ENCODE measurements at regions not wholly inside any gene's neighbourhood (a gene's known extent, or its start where the extent isn't known, plus 50 kb on each side); places are given as distances from the start of the nearest gene placed in this dataset.
"Not testable (repeated sequence)": the region's sequence is repeated elsewhere in the genome, so short reads cannot be mapped to it uniquely, and the experiment has no call there.

DNA sequence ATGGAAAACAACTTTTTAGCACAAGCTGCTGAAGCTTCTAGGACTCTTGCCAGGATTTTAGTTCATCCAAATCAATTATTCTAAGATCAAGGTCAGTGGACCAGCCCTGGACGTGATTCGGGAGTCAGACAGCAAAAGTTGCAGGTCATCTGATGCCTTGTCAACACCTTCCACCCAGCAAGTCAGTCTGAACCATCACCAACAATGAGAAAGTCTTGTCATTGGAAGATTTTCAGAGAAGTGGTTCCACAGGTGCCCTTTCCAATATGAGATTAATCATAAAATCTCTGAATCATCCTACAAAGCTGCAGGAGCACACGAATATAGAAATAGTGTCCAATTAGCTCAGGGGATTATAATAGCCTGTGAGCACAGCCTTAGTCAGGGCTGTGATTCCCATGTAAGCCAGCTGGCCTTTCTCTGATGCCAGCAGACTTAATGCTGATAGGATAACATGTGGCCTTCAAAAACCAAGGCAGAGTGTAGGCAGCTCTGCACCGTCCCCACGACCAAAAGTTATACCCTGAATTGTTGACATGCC, 445.0 kb upstream of the TRPC7 start:
- no peak for DNase-seq

DNA sequence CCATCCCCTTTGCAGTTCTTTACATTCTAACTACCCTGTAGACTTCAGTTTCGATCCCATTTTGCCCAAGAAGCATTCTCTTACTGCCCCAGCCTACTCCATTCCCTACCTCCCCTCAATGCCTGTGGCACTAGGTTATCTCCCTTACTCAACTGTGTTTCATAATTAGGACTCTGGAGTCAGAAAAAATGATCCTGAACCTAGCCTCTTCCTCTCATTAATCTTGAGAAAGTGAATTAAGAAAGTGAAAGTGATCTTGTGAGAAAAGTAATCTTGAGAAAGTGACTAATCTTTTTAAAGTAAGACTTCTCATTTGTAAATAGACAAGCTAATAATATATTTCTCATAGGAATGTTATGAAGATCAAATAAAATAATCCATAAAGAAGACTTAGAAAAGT, 444.0 kb upstream of the TRPC7 start:
- no peak for DNase-seq

DNA sequence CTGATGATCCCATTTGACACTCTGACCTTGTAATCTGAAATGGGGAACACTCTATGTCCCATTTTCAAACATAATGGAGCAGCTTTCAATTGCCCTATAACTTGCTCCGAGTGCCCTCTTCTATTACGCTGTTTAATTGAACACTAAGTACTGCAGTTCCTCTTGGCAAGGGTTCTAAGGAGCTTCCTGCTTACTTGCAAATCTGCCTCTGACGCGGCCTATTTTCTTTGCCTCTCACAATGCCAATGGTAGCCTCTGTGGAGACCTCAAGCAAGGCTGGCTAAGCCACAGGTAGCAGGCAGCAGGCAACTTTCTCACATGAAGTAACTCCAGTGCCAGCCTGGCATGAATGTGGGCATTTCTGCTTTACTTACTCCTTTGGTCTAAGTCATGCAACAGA, 443.4 kb upstream of the TRPC7 start:
- no peak for DNase-seq

DNA sequence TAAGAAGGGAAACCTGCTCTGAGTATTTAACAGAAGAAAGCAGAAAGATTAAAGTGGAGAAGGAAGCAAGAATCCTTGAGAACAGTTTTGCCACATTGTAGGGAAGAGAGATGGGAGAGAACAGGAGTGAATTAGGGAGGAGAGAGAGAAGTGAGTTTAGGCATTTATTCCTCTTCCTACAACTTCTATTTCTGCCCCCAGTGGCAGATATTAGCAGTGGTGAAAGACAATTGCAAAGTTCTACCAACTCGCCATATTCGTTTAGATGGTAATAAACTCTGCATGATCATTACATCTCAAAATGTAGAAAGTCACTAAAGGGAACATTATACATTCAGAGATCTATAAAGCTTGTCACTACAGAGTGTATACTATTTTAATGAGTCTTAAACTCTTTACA, 440.1 kb upstream of the TRPC7 start:
- DNase-seq, result no peak

DNA sequence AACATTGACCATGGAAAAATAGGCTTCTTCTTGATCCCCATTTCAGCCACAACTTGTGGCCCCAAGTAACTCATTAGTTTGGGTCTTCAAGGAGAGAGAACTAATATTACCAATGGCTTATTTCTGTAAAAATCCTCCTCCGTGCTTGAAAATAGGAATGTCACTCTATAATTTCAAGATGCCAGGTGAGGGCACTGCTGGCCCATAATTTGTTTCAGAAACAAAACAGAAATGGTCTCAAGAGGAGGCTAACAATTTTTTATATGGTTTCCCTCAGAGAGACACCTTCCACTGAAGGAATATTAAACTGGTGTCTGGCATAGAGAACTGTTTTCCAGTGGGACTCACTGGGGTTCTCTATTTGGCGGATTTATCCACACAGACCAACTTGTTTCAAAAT, 437.0 kb upstream of the TRPC7 start:
- no peak for DNase-seq

DNA sequence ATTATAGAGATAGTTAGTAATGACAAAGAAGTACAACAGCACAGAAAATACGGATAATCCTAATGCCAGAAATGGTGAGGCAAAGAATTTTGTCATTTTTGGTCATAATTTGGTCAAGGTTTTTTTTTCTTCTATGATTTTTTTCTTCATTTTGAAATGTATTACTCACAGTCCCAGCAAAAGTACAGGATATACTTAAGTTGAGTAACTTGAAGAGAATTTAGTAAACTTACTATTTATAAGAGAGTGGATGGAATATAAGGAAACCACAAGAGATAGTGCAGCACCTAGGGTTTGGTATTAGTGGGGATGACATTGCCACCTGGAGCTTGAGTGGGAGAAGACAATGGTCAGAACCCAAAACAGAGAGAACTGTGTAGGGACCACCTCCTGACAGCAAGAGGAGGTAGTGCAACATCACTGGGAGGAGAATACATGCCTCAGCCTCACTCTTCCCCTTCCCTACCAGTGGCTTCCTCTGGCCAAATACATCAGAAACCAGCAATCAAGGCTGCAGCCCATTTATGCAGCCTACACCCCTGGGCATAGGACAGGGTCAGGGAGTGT, 434.5 kb upstream of the TRPC7 start:
- DNase-seq, result no peak

DNA sequence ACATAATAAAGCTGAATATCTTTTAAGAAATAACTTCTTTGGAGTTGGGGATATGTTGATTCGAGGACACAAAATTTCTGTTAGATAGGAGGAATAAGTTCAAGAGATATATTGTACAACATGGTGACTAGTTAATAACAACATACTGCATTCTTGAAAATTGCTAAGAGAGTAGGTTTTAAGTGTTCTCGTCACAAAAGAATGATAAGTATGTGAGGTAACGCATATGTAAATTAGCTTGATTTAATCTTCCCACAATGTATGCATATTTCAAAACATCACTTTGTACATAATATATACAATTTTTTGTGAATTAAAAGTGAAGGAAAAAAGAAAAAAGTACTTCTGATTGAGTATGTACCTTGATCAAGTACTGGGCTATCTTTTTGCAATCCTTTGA, 428.0 kb upstream of the TRPC7 start:
- no peak for DNase-seq

DNA sequence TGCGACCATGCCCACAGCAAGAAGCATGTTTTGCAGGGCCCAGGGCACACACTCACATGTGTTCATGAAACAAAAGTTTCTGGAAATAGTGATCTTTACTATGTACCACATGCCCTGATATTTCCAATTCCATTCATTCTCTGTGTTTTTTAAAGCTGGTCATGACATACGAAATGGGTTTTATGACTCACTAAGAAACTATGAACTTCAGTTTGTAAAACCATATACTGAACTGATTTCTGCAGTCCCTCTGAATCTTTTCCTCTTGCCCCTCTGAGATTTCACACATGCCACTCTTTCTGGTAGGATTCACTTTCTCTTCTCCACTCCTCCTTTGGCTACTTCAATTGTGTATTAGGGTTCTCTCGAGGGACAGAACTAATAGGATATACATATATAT, 416.1 kb upstream of the TRPC7 start:
- DNase-seq, result no peak

DNA sequence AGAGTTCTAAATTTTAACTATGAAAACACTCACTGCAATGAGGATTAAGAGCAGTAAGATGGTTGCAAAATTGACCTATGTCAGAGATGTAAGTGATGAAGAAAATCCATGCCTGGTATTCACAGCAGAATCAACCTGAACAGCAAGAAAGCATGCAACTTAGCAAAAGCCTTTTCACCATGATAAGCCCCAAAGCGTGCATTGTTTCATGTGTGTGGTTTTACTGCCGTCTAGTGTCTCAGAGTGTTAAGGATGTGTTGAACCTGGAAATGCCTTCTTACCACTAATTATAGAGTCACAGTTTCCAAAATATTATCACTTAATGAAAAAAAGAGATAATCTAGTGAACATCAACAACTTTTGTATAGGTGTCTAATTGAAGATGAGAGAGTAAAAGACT, 415.2 kb upstream of the TRPC7 start:
- DNase-seq, result no peak

DNA sequence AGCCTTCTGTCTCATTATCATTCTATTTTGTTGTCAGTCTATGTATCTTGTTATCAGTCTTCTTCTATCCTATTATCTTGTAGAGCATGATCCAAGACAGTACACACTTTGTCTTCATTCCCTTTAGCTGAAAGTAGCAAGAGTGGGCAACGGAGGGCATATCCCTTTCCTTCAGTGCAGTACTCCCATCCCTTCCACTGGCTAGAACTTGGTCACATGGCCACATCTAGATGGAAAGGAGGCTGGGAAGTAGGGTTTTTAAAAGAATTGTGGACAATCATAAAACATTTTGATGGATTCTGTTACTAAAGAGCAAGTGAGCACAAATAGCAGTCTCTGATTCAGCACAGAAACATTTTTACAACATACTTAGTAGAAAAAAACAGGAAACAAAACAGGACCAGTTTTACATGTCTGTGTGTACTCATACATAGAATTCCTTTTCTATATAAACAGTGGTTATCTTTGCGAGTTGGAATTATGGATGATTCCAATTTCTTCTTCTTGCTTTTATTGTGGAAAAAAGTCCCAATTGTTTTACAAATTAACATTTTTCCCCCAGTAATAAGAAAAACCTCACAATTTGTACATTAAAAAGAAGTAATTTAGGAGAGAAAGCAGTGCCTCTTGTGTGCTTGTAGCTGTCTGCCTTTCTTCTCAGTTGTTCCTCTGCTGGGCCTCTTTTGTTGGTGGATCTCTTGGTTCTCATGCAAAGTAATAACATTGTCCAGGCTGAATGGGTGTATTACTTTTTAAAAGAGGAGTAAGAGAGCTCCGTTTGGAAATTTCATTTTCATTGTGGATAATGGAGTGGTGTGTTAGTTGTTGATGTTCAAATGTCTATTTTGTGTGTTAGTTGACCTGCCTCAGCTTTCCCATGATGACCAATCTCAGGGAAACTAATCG, 410.9 kb upstream of the TRPC7 start:
- no peak for DNase-seq

DNA sequence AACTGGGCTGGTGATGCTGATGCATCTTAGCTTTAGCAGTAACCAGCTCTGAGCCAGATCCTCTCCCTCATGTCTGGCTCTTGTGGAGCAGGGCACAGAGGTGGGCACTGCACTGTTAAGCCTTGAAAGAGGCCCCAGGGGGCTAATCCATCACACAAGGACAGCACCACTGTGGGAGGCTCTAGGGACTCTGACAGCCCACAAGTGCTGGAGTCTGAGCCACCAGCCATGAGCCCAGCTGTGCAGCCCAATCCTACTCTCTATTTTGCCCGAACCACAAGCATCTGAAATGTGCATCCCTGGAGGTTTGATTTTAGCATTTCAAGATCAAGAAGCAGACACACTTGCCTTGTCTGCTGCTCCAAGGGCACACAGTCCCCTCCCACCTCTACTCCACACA, 407.1 kb upstream of the TRPC7 start:
- DNase-seq, result no peak

DNA sequence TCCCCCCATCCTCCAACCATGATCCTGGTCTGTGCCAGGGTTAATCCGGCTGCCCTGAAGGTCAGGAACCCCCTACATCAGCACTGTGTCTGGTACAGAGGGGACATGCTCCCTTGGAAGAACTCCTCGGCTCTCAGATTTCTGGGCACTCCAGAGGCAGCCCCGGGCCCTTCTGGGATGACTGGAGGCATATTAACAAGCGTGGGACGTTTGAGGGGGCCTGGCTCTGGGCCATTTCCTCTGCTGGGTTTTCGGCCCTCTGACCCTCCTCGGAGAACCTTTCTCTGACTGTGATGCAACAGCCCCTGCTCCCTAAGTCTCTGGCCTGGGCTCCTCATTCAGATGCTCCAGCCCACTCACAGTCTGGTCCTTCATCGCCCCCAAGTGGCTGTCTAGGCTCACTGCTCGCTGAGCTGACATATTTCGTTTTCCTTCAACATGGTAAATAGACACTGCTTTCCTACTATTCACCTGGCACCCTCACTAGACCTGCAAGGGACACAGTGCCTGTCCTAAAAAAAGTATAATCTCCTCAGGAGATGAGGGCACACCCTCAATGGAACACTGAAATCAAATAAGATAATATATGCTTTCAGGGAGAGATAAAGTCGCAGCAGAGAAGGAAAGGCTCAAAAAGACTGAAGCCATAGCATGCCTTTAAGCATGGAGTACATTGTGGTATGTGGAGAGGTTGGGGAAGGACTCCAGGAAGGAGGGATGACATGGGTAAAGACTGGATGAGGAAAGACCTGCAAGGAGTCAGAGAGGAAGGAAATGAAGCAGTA, 404.7 kb upstream of the TRPC7 start:
- peak; percentile 47 for DNase-seq

DNA sequence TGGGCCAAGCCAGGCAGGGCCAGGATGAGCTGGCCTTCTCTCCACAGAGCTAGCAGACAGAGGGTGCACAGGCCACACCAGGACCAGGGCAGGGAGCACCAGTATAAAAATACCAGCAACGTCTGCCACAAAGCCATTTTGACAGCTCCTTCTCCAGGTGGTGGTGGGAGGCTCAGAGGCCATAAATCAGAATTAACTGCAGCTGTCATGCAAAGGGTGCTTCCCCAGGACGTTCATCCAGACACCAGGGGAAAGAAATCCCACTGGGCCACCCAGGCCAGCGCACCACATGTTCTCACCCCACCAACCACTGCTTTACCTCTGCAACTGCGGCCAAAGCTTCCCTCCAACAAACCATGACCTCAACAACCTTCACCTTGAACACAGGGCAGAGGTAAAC, 403.7 kb upstream of the TRPC7 start:
- DNase-seq, result no peak

DNA sequence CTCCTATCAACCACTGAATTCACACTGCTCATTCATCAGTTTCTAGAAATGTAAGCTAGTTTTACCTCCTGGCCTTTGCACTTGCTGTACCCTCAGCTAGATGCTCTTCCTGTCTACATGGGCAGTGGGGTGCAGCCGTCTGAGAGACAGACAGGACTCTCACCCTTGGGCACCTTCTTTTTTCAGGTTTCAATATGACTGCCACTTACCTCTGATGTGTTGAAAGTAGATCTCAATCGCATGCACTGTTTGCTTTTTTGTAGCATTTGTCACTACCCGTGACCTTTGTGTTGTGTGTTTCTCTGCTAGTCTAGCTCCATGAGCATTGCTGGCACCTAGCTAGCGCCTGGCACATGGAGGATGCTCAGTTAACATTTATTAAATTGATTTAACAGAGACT, 403.1 kb upstream of the TRPC7 start:
- no peak for DNase-seq

DNA sequence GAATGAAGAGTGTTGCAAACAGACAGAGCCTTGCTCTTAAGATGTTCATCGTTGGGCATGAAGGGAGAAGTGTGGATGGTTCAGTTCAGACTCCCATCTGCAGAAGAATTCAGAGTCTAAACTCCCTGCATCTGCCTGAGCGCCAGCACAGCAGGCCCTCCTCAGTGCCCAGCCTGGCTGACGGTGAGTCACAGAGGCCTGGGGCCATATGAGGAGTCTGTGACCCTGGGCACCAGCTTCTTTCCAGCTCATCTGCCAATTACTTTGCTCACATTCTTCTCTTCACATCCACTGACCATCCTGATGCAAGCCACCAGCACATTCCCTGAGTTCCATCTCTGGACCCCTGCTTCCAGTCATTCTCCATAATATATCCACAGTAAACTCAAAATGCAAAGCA, 401.1 kb upstream of the TRPC7 start:
- no peak for DNase-seq

DNA sequence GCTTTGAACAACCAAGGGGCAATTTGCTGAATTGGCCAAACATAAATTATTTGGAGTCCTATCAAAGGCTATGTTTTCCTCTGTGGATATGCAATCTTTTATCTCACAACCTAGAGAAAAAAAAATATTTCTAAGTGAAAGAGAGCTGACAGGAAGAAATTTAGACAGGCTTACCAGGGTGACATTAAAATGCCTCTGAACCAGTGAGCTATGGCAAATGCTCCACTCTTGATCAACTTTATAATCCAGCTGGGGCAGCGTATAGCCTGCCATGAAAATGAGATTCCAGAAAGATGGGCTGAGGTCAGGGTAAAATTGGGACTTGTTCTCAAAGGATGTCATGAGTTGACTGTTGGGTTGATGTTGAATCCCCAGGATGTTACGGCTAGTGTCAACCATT, 399.3 kb upstream of the TRPC7 start:
- DNase-seq, result no peak

DNA sequence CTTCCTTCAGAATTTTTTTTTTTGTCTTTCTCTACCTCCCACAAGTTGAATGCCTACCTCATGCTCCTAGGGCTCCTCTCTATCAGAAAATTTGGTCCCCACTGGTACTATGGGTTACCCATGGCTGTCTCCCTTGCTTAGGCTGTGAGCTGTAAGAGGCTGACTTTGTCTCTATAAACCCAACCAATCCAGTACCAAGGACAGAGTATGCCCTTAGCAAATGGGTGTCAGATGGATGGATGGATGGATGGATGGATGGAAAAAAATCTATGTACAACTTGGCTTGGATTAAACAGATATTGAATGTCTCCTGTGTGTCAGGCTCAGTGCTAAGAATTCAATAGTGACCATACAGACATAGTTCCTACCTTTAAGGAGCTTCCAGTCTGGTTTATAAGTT, 398.2 kb upstream of the TRPC7 start:
- no peak for DNase-seq

DNA sequence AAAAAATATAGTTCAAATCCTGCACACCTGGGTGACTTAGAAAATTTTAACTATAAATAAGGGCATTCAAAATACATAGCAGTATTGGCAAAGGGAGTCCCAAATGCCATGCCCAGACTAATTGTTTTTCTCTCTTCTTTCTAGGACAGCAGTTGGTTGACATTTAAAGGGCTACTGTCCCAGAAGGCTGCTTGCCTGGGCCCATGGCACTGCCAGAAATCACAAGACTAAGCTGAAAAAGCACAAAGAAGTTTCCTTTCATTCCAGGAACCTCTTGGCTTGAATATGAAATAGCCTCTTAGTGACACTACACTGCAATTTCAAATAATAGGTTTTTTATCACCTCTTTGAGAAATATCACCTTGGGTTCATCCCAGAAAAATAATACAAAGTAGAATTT, 388.9 kb upstream of the TRPC7 start:
- DNase-seq, result no peak

DNA sequence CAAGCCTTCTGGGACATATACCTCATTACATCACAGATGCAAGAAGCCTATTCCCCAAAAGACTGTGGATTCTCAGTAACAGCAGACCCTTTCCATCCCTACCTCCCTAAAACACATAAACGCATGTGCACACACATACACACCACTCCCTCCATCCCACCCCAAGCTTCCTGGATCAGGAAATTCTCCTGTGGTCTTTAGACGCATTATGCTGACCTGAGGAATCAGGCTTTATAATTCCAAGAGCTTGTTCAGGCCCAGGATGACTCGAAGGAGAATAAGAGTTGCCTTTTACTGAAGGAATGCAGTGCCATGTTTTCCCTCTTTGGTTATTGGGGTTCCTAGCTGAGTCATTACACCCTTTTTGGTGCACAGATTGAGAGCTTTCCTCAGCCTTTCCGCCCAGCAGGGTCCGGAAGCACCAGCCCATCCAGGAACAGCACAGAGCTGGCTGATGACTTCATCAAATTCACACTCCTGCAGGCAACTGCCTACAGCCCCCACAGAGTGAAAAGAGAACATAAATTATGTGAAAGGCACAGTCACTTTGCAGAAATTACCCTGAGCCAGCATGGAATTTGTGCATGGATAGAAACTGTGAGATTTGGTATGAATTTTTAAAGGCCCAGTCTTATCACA, 385.0 kb upstream of the TRPC7 start:
- DNase-seq, result no peak

DNA sequence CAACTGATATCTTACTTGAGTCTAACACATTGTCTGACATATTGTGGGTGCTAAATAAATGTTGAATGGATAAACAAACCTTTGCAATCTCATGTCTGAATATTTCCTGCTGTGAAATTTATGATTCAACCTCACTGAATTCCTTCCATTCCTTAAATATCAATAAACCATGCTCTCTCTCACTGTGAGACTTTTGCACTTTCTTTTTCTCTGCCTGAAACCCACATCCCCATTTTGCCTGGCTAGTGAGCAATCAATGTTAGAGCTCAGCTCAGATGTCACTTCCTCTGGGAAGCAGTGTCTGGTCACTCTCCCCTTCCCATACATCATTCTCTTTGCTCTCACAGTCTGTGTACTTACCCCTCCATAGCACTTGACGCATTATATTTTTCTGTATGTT, 383.7 kb upstream of the TRPC7 start:
- no peak for DNase-seq

DNA sequence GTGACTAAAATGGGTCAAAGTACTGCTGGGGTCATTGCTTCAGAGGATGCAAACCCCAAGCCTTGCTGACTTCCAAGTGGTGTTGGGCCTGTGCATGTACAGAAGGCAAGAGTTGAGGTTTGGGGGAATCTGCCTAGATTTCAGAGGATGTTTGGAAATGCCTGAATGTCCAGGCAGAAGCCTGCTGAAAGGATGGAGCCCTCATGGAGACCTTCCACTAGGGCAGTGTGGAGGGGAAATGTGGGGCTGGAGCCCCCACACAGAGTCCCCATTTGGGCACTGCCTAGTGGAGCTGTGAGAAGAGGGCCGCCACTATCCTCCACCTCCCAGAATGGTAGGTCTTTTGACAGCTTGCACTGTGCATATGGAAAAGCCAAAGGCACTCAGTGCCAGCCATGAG, 377.7 kb upstream of the TRPC7 start:
- DNase-seq, result no peak

DNA sequence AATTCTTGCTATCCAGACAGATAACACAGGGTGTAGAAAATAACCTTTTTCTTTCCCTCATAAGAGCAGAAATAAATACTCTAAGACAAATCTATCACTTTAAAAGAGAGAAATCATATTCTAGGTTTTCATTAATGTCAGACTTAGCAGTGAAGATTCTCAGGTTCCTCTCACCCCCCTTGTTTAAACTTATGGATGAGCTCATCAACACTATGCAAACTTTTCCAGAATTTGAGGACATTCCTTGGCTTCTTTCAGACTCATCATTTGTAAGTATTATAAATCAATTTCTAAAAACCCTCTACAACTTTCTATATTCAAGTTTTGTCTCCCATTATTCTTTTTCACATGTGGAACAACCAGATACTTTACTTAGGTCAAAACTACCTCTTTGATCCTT, 374.9 kb upstream of the TRPC7 start:
- DNase-seq, result no peak

DNA sequence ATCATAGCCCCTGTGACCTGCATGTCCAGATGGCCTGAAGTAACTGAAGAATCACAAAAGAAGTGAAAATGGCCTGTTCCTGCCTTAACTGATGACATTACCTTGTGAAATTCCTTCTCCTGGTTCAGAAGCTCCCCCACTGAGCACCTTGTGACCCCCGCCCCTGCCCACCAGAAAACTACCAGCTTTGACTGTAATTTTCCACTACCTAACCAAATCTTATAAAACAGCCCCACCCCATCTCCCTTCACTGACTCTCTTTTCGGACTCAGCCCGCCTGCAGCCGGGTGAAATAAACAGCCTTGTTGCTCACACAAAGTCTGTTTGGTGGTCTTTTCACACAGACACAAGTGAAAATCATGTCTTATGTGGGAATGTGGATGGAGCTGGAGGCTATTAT, 373.9 kb upstream of the TRPC7 start:
- DNase-seq, result not testable (repeated sequence)
